RWPE2 (cell line): ENCODE measurements at regions not wholly inside any gene's neighbourhood (a gene's known extent, or its start where the extent isn't known, plus 50 kb on each side); places are given as distances from the start of the nearest gene placed in this dataset.
"Not testable (repeated sequence)": the region's sequence is repeated elsewhere in the genome, so short reads cannot be mapped to it uniquely, and the experiment has no call there.

Experiments
- ATAC-seq: fragments of 200-7000 bp; cut with Tn5 transposase; 3 replicates; pipeline ENCODE4 v1.9.1; 2021; ENCODE audit warnings: low read depth
- DNase-seq: peaks from one replicate; pipeline ENCODE4 v3.0.0-alpha.2; 2020; ENCODE audit warnings: low spot score
- H3K27ac ChIP-seq: fragments of 450-650 bp; 2 replicates; pipeline ENCODE4 v1.5.1; 2017; ENCODE audit warnings: mild to moderate bottlenecking; ENCODE audit not compliant: poor library complexity, severe bottlenecking
- H3K27me3 ChIP-seq: fragments of 250-450 bp; sonication (Bioruptor Pico); 2 replicates; pipeline ENCODE4 v1.5.1; 2021; ENCODE audit warnings: mild to moderate bottlenecking, moderate library complexity; ENCODE audit not compliant: insufficient read depth, poor library complexity, severe bottlenecking
- H3K36me3 ChIP-seq: fragments of 250-450 bp; sonication (Bioruptor Pico); 2 replicates; pipeline ENCODE4 v1.5.1; 2020; ENCODE audit warnings: low read depth, mild to moderate bottlenecking, moderate library complexity
- H3K4me1 ChIP-seq: fragments of 250-450 bp; sonication (Bioruptor Pico); 2 replicates; pipeline ENCODE4 v1.5.1; 2021; ENCODE audit warnings: mild to moderate bottlenecking, moderate library complexity; ENCODE audit not compliant: insufficient read depth, poor library complexity, severe bottlenecking
- H3K4me3 ChIP-seq: fragments of 250-450 bp; sonication (Bioruptor Pico); 2 replicates; pipeline ENCODE4 v1.5.1; 2021; ENCODE audit warnings: mild to moderate bottlenecking, moderate library complexity; ENCODE audit not compliant: severe bottlenecking
- H3K9me3 ChIP-seq: fragments of 250-450 bp; sonication (Bioruptor Pico); 2 replicates; pipeline ENCODE4 v1.5.1; 2021; ENCODE audit warnings: mild to moderate bottlenecking, moderate library complexity; ENCODE audit not compliant: severe bottlenecking
- CTCF ChIP-seq: fragments of 450-650 bp; IDR thresholded peaks from one replicate; pipeline ENCODE4 v1.5.1; 2017; ENCODE audit warnings: mild to moderate bottlenecking, moderate library complexity; ENCODE audit not compliant: poor library complexity, severe bottlenecking

GRCh38 chr6:144364208-144364720 lies 79.1 kb downstream of the UTRN start:
- DNase-seq = no peak
- Histone ChIP-seq H3K4me1 (no peaks in the 10 kb centered on the region), H3K36me3 (no peaks in the 10 kb centered on the region), H3K27me3 (no peaks in the 10 kb centered on the region), H3K9me3 (no peaks in the 10 kb centered on the region), H3K27ac (no peak overlapping the region), H3K4me3 (no peak overlapping the region)
- TF ChIP-seq CTCF = no peak
- no peak for ATAC-seq

- DNase-seq (no peak), ATAC-seq (no peak)
- Histone ChIP-seq H3K4me1 (no peaks in the 10 kb centered on the region), H3K27ac (no peak overlapping the region), H3K36me3 (no peaks in the 10 kb centered on the region), H3K9me3 (no peaks in the 10 kb centered on the region), H3K27me3 (no peaks in the 10 kb centered on the region), H3K4me3 (no peak overlapping the region)
- TF ChIP-seq CTCF = no peak
These were observed 79.6 kb downstream of the UTRN start for GRCh38 chr6:144364782-144365181.

GRCh38 chr6:144365271-144365670 lies 80.1 kb downstream of the UTRN start:
- no peak for TF ChIP-seq CTCF
- Histone ChIP-seq H3K9me3 (no peaks in the 10 kb centered on the region), H3K4me3 (no peak overlapping the region), H3K27ac (no peak overlapping the region), H3K27me3 (no peaks in the 10 kb centered on the region), H3K4me1 (no peaks in the 10 kb centered on the region), H3K36me3 (no peaks in the 10 kb centered on the region)
- ATAC-seq (no peak), DNase-seq (no peak)

GRCh38 chr6:144369696-144370095 lies 84.6 kb downstream of the UTRN start:
- not testable (repeated sequence) for DNase-seq, H3K4me1 ChIP-seq, H3K36me3 ChIP-seq, H3K27ac ChIP-seq, ATAC-seq, H3K9me3 ChIP-seq, H3K27me3 ChIP-seq, H3K4me3 ChIP-seq

- no peak for TF ChIP-seq CTCF
- Histone ChIP-seq H3K4me1 (peaks cover 11% of the 10 kb centered on the region), H3K36me3 (no peaks in the 10 kb centered on the region), H3K27me3 (no peaks in the 10 kb centered on the region), H3K9me3 (no peaks in the 10 kb centered on the region), H3K4me3 (no peak overlapping the region), H3K27ac (peak overlapping the region; percentile 54)
- ATAC-seq = no peak
- no peak for DNase-seq
These were observed 87.0 kb downstream of the UTRN start for GRCh38 chr6:144372116-144372515.
